ENCODE measurements at regions not wholly inside any gene's neighbourhood (a gene's known extent, or its start where the extent isn't known, plus 50 kb on each side); places are given as distances from the start of the nearest gene placed in this dataset.

DNA sequence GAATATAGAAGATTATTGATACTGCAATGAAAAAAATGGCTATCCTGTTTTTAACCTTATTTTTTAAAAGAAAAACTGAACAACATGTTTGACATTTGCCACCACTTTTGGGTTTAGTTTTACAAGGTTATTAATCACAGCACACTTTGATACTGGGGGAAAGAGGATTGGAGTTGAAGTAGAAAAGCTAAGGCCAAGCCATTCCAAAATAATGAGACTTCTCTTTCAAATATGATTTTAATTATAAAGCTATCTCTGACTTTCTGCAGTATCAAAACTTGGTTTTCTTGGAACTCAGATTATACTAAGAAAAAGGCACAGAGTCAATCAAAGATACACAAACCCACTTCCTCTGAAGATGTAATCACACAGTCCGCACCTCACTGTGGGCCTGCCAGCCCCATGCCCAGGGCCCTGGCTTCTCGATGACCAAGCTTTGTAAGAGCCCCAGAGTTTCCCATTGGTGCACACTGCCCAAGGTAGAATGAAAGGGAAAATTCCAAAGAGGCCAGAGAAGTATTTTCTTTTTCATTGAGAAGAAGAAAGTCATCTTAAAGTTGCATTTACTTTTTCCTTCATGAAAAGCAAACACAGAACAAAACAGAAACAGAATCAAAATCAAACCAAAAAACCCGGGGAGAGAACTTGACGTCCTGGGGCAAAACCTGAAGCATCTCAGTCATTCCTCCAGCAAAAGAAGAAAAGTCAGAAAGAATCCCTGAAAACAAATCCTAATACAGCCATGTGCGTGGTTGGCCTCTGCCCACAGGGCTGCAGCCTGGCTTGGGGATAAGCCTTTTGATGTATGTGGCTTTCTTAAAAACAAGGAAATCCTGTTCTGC lies 187.7 kb upstream of the KLF6 start:
- Histone ChIP-seq H3K27ac (ENCODE audit: low read length in 2 of 2) (no peak overlapping the region), H3K79me2 (ENCODE audit: control insufficient read depth, insufficient read depth, low read length) (no peaks in the 10 kb centered on the region), H3K4me1 (ENCODE audit: control insufficient read depth in 2 of 2, insufficient read depth in 2 of 2, low read length in 2 of 2) (peaks cover 6 to 7% of the 10 kb centered on the region in 2 donors), H3K9ac (ENCODE audit: low read length) (no peak overlapping the region), H4K20me1 (ENCODE audit: control insufficient read depth, insufficient read depth, low read length, poor library complexity, severe bottlenecking) (no peaks in the 10 kb centered on the region), H3K27me3 (replicated peaks in 1 of 4; ENCODE audit: control extremely low read depth in 1 of 4, control insufficient read depth in 3 of 4, insufficient read depth in 4 of 4, low read length in 3 of 4) (no peaks in the 10 kb centered on the region), H3K4me3 (ENCODE audit: control extremely low read depth in 1 of 5, extremely low read depth in 1 of 5, insufficient read depth in 1 of 5, low read depth in 2 of 5, low read length in 4 of 5) (no peak overlapping the region), H3K9me3 (ENCODE audit: control extremely low read depth in 1 of 3, control insufficient read depth in 2 of 3, insufficient read depth in 1 of 3, low read length in 2 of 3) (peaks cover 0 to 10% (median 8%) of the 10 kb centered on the region in 3 donors), H3K4me2 (replicated peaks; ENCODE audit: low read depth, low read length, poor library complexity, severe bottlenecking) (no peak overlapping the region), H3K36me3 (replicated peaks in 1 of 2; ENCODE audit: control extremely low read depth in 1 of 2, control insufficient read depth in 1 of 2, extremely low read depth in 1 of 2, insufficient read depth in 2 of 2, low read length in 1 of 2) (no peaks in the 10 kb centered on the region), H2AFZ (ENCODE audit: insufficient read depth, low read depth, low read length, poor library complexity, severe bottlenecking) (no peak overlapping the region)
- Mint-ChIP-seq H3K4me3 (no peak overlapping the region), H3K27me3 (no peaks in the 10 kb centered on the region), H3K9me3 (ENCODE audit: insufficient read depth) (no peaks in the 10 kb centered on the region), H3K4me1 (peaks cover 4% of the 10 kb centered on the region), H3K27ac (no peak overlapping the region)
- no peak for DNase-seq
- ChIA-PET CTCF (no interaction called here), POLR2A (no interaction called here)
- intact Hi-C loops (cut with micrococcal nuclease) = no loop called here
- ATAC-seq (ENCODE audit: low read depth) = no peak
- TF ChIP-seq CTCF (IDR thresholded peaks at IDR 0.05) (no peak), EZH2 (IDR thresholded peaks at IDR 0.05; ENCODE audit: borderline replicate concordance, insufficient read depth, low read depth, low read length, poor library complexity, severe bottlenecking) (no peak)
- WGBS (ENCODE audit: insufficient coverage) = 43% methylated on average over 2 of the region's 5 CpGs

DNA sequence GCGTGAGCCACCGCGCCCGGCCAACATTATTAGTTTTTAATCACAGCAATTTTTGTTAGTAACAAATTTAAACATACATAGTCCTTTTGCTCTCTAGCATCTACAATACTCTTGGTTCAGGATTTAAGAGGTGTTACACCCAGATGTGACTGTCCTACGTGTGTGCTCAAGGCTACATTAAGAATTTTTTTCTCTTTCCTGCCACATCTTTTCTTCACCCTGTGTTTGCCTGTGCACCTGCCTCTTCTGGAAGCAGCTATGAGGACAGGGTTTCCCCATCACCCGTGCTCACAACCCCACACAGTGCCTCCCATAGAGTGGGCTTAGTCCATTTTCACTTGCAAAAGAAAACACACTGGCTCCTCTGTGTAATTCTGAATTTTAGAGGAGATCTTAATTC lies 186.7 kb upstream of the KLF6 start:
- Histone ChIP-seq H3K4me1 (ENCODE audit: control insufficient read depth in 2 of 2, insufficient read depth in 2 of 2, low read length in 2 of 2) (peaks cover 2 to 5% of the 10 kb centered on the region in 2 donors), H3K27me3 (replicated peaks in 1 of 4; ENCODE audit: control extremely low read depth in 1 of 4, control insufficient read depth in 3 of 4, insufficient read depth in 4 of 4, low read length in 3 of 4) (no peaks in the 10 kb centered on the region), H3K4me2 (replicated peaks; ENCODE audit: low read depth, low read length, poor library complexity, severe bottlenecking) (no peak overlapping the region), H3K9me3 (ENCODE audit: control extremely low read depth in 1 of 3, control insufficient read depth in 2 of 3, insufficient read depth in 1 of 3, low read length in 2 of 3) (peaks cover 0 to 10% (median 8%) of the 10 kb centered on the region in 3 donors), H2AFZ (ENCODE audit: insufficient read depth, low read depth, low read length, poor library complexity, severe bottlenecking) (no peak overlapping the region), H4K20me1 (ENCODE audit: control insufficient read depth, insufficient read depth, low read length, poor library complexity, severe bottlenecking) (no peaks in the 10 kb centered on the region), H3K27ac (ENCODE audit: low read length in 2 of 2) (no peak overlapping the region), H3K4me3 (ENCODE audit: control extremely low read depth in 1 of 5, extremely low read depth in 1 of 5, insufficient read depth in 1 of 5, low read depth in 2 of 5, low read length in 4 of 5) (no peak overlapping the region), H3K9ac (ENCODE audit: low read length) (no peak overlapping the region), H3K79me2 (ENCODE audit: control insufficient read depth, insufficient read depth, low read length) (no peaks in the 10 kb centered on the region), H3K36me3 (replicated peaks in 1 of 2; ENCODE audit: control extremely low read depth in 1 of 2, control insufficient read depth in 1 of 2, extremely low read depth in 1 of 2, insufficient read depth in 2 of 2, low read length in 1 of 2) (no peaks in the 10 kb centered on the region)
- H3K27ac Mint-ChIP-seq = no peak overlapping the region
- no peak for DNase-seq
- no peaks in the 10 kb centered on the region for H3K9me3 Mint-ChIP-seq (ENCODE audit: insufficient read depth)
- intact Hi-C loops (cut with micrococcal nuclease) = no loop called here
- no peak for ATAC-seq (ENCODE audit: low read depth)
- H3K27me3 Mint-ChIP-seq = no peaks in the 10 kb centered on the region
- no peak for TF ChIP-seq EZH2 (IDR thresholded peaks at IDR 0.05; ENCODE audit: borderline replicate concordance, insufficient read depth, low read depth, low read length, poor library complexity, severe bottlenecking)
- no peak for TF ChIP-seq CTCF (IDR thresholded peaks at IDR 0.05)
- ChIA-PET CTCF (interaction anchor here (1.1 kb wide), 1 partner anchor 14 kb away, joined by 3 read pairs; no protein-coding TSS in a partner anchor), POLR2A (no interaction called here)
- H3K4me1 Mint-ChIP-seq = peaks cover 4% of the 10 kb centered on the region
- WGBS (ENCODE audit: insufficient coverage) = 60% methylated on average over 1 of the region's 6 CpGs
- no peak overlapping the region for H3K4me3 Mint-ChIP-seq

All from B cell (primary cell).